Spleen (tissue), 7 donors: ENCODE measurements at regions not wholly inside any gene's neighbourhood (a gene's known extent, or its start where the extent isn't known, plus 50 kb on each side); places are given as distances from the start of the nearest gene placed in this dataset.

Experiments used
- CTCF ChIP-seq, 11 experiments: fragments of 200-600 bp in 7 of 11; fragments of 450-650 bp in 4 of 11; sonication (generic) in 4 of 11; IDR thresholded peaks in 8 of 11; conservative IDR thresholded peaks in 3 of 11; 1 replicate in 7 of 11; 2 replicates in 4 of 11; pipeline versions ENCODE4 v1.4.0 to v1.8.0; 2016 to 2021; ENCODE audit warnings: antibody characterized with exemption in 11 of 11, inconsistent platforms in 4 of 11, mild to moderate bottlenecking in 1 of 11
- POLR2A ChIP-seq, 3 donors: fragments of 450-650 bp; IDR thresholded peaks; one replicate each; pipeline ENCODE4 v1.5.1; 2017; ENCODE audit warnings: antibody characterized with exemption in 3 of 3, mild to moderate bottlenecking in 1 of 3
- POLR2AphosphoS5 ChIP-seq, 3 donors: sonication (generic); formaldehyde crosslinking; IDR thresholded peaks; one replicate each; pipeline ENCODE4 v1.5.1; 2017; ENCODE audit warnings: antibody characterized with exemption in 3 of 3
- donor health status: DM: no; HTN: no; CAD: no; lungs with moderate emphysema.
- donor health status: DM: no; HTN: no; CAD: no.
- donor health status: DM: no; HTN: no; CAD: no.

GRCh38 chr2:156147594-156148330 is 184.8 kb downstream of the NR4A2 start:
- TF ChIP-seq CTCF (IDR thresholded peaks at IDR 0.05 in 8 of 11, conservative IDR thresholded peaks at IDR 0.05 in 3 of 11), result no peak
- TF ChIP-seq POLR2A (IDR thresholded peaks at IDR 0.05), result no peak
- no peak for TF ChIP-seq POLR2AphosphoS5 (IDR thresholded peaks at IDR 0.05)
